ENCODE measurements at regions not wholly inside any gene's neighbourhood (a gene's known extent, or its start where the extent isn't known, plus 50 kb on each side); places are given as distances from the start of the nearest gene placed in this dataset.

DNA sequence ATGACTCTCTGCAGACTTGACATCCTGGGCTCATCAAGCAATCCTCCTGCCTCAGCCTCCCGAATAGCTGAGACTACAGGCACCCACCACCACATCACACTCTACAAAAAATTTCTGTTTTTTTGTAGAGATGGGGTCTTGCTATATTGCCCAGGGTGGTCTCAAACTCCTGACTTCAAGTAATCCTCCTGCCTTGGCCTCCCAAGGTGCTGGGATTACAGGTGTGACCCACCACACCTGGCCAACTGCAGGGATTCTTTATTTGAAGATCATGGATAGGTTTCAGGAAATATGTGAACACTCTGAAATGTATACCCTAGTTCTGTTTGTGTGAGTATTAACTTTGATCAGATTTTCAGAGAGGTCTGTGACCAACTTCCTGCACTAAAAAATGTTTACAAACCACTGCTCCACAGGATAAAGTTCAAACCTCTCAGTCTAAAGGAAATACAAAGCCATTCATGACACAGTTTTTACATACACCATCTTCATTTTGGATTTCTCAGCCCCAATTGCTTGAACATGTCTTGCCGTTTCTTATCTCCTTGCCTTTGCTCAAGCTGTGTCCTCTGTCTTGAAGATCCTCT lies 252.3 kb upstream of the FGGY start:
- no peaks in the 10 kb centered on the region for H3K27me3 ChIP-seq (ENCODE audit: control insufficient read depth, insufficient read depth, low read length)
- no peak overlapping the region for H3K9ac ChIP-seq (ENCODE audit: low read length)
- no peak overlapping the region for H3K4me3 ChIP-seq (ENCODE audit: low read length)
- H3K36me3 ChIP-seq (ENCODE audit: control insufficient read depth, insufficient read depth, low read length), result no peaks in the 10 kb centered on the region
- H3K27ac ChIP-seq (ENCODE audit: low read depth, low read length), result peak overlapping the region; percentile 49
- peaks cover 7% of the 10 kb centered on the region for H3K4me1 ChIP-seq (ENCODE audit: control insufficient read depth, insufficient read depth, low read length)

GRCh38 chr1:59045137-59045536 lies 251.8 kb upstream of the FGGY start:
- Histone ChIP-seq H3K4me1 (ENCODE audit: control insufficient read depth, insufficient read depth, low read length) (peaks cover 7% of the 10 kb centered on the region), H3K36me3 (ENCODE audit: control insufficient read depth, insufficient read depth, low read length) (no peaks in the 10 kb centered on the region), H3K4me3 (ENCODE audit: low read length) (no peak overlapping the region), H3K9ac (ENCODE audit: low read length) (no peak overlapping the region), H3K27ac (ENCODE audit: low read depth, low read length) (no peak overlapping the region), H3K27me3 (ENCODE audit: control insufficient read depth, insufficient read depth, low read length) (no peaks in the 10 kb centered on the region)

GRCh38 chr1:59045636-59046035 lies 251.3 kb upstream of the FGGY start:
- Histone ChIP-seq H3K27me3 (ENCODE audit: control insufficient read depth, insufficient read depth, low read length) (no peaks in the 10 kb centered on the region), H3K4me3 (ENCODE audit: low read length) (no peak overlapping the region), H3K9ac (ENCODE audit: low read length) (no peak overlapping the region), H3K36me3 (ENCODE audit: control insufficient read depth, insufficient read depth, low read length) (no peaks in the 10 kb centered on the region), H3K4me1 (ENCODE audit: control insufficient read depth, insufficient read depth, low read length) (peaks cover 7% of the 10 kb centered on the region), H3K27ac (ENCODE audit: low read depth, low read length) (no peak overlapping the region)

GRCh38 chr1:59046134-59046533 lies 250.8 kb upstream of the FGGY start:
- Histone ChIP-seq H3K27me3 (ENCODE audit: control insufficient read depth, insufficient read depth, low read length) (no peaks in the 10 kb centered on the region), H3K4me1 (ENCODE audit: control insufficient read depth, insufficient read depth, low read length) (peaks cover 7% of the 10 kb centered on the region), H3K4me3 (ENCODE audit: low read length) (no peak overlapping the region), H3K27ac (ENCODE audit: low read depth, low read length) (no peak overlapping the region), H3K36me3 (ENCODE audit: control insufficient read depth, insufficient read depth, low read length) (no peaks in the 10 kb centered on the region), H3K9ac (ENCODE audit: low read length) (no peak overlapping the region)

- no peaks in the 10 kb centered on the region for H3K36me3 ChIP-seq (ENCODE audit: control insufficient read depth, insufficient read depth, low read length)
- no peak overlapping the region for H3K9ac ChIP-seq (ENCODE audit: low read length)
- no peaks in the 10 kb centered on the region for H3K27me3 ChIP-seq (ENCODE audit: control insufficient read depth, insufficient read depth, low read length)
- no peak overlapping the region for H3K27ac ChIP-seq (ENCODE audit: low read depth, low read length)
- no peak overlapping the region for H3K4me3 ChIP-seq (ENCODE audit: low read length)
- peaks cover 7% of the 10 kb centered on the region for H3K4me1 ChIP-seq (ENCODE audit: control insufficient read depth, insufficient read depth, low read length)
Observed at GRCh38 chr1:59046730-59047157, 250.2 kb upstream of the FGGY start.

DNA sequence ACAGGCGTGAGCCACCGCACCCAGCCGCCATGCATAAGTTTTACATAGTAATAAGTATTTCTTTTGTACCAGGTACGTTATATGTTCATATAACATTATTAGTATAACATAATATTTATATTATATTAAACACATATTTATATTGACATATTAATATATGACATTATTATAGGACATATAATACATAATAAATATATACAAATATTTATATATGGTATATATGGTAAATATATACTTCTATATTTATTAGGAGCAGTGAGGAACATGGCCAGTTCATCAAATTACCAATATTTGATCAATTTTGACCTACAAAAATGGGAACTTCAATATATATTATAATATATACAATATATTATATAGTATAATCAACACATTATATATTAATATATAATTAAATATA lies 245.9 kb upstream of the FGGY start:
- Histone ChIP-seq H3K36me3 (ENCODE audit: control insufficient read depth, insufficient read depth, low read length) (no peaks in the 10 kb centered on the region), H3K4me3 (ENCODE audit: low read length) (no peak overlapping the region), H3K9ac (ENCODE audit: low read length) (no peak overlapping the region), H3K27ac (ENCODE audit: low read depth, low read length) (no peak overlapping the region), H3K4me1 (ENCODE audit: control insufficient read depth, insufficient read depth, low read length) (peaks cover 9% of the 10 kb centered on the region), H3K27me3 (ENCODE audit: control insufficient read depth, insufficient read depth, low read length) (no peaks in the 10 kb centered on the region)

DNA sequence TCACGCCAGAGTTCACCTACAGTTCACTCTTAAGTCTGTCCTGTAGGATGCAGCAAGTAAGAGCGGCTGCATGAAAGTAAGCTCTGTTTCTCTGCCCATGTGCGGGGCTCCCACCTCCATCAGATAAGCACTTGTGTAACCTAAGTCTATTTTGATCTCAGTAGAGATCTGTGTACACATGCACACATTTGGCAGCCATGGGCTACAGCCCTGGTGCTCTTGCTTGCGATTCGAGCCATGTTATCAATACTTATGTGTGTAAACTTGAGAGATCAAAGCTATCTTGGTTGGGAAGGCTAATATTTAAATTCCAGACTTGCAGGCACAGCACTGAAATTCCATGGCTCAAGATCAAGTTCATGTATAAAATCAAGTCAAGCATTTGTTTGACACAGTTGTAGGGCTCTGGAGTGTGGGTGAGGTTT lies 244.7 kb upstream of the FGGY start:
- Histone ChIP-seq H3K4me1 (ENCODE audit: control insufficient read depth, insufficient read depth, low read length) (peaks cover 15% of the 10 kb centered on the region), H3K27me3 (ENCODE audit: control insufficient read depth, insufficient read depth, low read length) (no peaks in the 10 kb centered on the region), H3K36me3 (ENCODE audit: control insufficient read depth, insufficient read depth, low read length) (no peaks in the 10 kb centered on the region), H3K4me3 (ENCODE audit: low read length) (no peak overlapping the region), H3K9ac (ENCODE audit: low read length) (no peak overlapping the region), H3K27ac (ENCODE audit: low read depth, low read length) (peak overlapping the region; percentile 33)

DNA sequence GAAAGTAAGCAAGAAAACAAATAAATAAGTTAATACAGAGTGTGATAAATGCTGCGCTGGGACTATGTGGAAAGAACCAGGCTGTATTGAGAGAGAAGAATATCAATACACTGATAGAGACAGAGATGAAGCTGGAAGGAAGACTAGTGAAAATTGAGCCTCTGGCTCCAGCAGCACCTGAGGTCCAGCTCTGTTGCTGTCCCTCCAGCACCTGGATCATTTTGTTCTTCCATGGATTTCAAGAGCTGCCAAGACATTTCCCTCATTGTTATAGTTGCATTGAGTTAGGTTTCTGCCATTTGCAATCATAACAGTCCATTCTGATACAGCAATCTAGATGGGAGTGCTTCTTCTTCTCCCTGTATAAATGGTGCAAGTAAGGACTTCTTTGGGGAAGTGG lies 242.7 kb upstream of the FGGY start:
- Histone ChIP-seq H3K27ac (ENCODE audit: low read depth, low read length) (no peak overlapping the region), H3K27me3 (ENCODE audit: control insufficient read depth, insufficient read depth, low read length) (no peaks in the 10 kb centered on the region), H3K9ac (ENCODE audit: low read length) (no peak overlapping the region), H3K36me3 (ENCODE audit: control insufficient read depth, insufficient read depth, low read length) (no peaks in the 10 kb centered on the region), H3K4me3 (ENCODE audit: low read length) (no peak overlapping the region), H3K4me1 (ENCODE audit: control insufficient read depth, insufficient read depth, low read length) (peaks cover 26% of the 10 kb centered on the region)

- no peak overlapping the region for H3K4me3 ChIP-seq (ENCODE audit: low read length)
- no peaks in the 10 kb centered on the region for H3K27me3 ChIP-seq (ENCODE audit: control insufficient read depth, insufficient read depth, low read length)
- no peak overlapping the region for H3K9ac ChIP-seq (ENCODE audit: low read length)
- peaks cover 26% of the 10 kb centered on the region for H3K4me1 ChIP-seq (ENCODE audit: control insufficient read depth, insufficient read depth, low read length)
- H3K27ac ChIP-seq (ENCODE audit: low read depth, low read length), result no peak overlapping the region
- H3K36me3 ChIP-seq (ENCODE audit: control insufficient read depth, insufficient read depth, low read length), result no peaks in the 10 kb centered on the region
Observed at GRCh38 chr1:59055908-59056719, 240.8 kb upstream of the FGGY start.

DNA sequence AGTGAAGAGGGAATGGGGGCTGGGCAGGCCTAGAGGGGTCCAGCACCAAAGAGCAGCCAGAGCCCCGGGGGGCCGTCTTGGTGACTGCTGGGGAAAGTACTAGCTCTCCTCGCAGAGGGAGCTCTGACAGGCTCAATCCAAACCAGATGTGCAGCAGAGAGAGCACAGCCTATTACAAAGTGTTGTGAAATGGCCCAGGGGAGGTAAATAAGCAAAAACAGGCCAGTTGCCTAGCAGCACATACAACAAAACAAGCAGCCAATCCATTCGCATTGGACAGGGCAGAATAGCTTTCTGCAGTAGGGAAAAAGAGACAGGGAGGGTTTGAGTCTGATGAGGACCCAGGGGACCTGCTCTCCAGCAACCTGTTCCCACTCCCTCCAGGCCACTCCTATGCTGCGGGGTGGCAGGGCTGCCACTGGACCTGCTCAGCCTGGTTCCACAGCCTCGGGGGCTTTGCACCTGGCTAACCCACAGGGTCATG lies 239.6 kb upstream of the FGGY start:
- Histone ChIP-seq H3K9ac (ENCODE audit: low read length) (no peak overlapping the region), H3K4me3 (ENCODE audit: low read length) (no peak overlapping the region), H3K36me3 (ENCODE audit: control insufficient read depth, insufficient read depth, low read length) (no peaks in the 10 kb centered on the region), H3K27me3 (ENCODE audit: control insufficient read depth, insufficient read depth, low read length) (no peaks in the 10 kb centered on the region), H3K27ac (ENCODE audit: low read depth, low read length) (peak overlapping the region; percentile 70), H3K4me1 (ENCODE audit: control insufficient read depth, insufficient read depth, low read length) (peaks cover 23% of the 10 kb centered on the region)

DNA sequence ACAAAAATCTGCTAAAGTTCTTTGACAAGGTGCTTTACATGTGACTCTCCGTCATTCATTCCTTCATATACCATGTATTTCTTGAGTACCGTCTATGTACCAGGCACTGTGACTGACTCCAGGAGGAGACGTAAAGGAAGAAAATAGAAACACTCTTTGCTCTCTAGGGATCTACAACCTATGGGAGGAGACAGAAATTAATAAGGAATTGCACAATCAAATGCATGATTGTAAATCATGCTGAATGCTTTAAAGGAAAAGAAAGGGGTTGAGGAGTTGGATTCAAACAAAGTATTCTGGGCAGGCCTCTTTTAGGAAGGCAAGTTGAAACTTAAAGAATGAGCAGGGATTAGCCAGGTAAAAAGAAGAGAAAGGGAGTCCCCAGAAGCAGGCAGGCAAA lies 239.1 kb upstream of the FGGY start:
- Histone ChIP-seq H3K27ac (ENCODE audit: low read depth, low read length) (peak overlapping the region; percentile 70), H3K4me3 (ENCODE audit: low read length) (no peak overlapping the region), H3K27me3 (ENCODE audit: control insufficient read depth, insufficient read depth, low read length) (no peaks in the 10 kb centered on the region), H3K36me3 (ENCODE audit: control insufficient read depth, insufficient read depth, low read length) (no peaks in the 10 kb centered on the region), H3K9ac (ENCODE audit: low read length) (no peak overlapping the region), H3K4me1 (ENCODE audit: control insufficient read depth, insufficient read depth, low read length) (peaks cover 25% of the 10 kb centered on the region)

DNA sequence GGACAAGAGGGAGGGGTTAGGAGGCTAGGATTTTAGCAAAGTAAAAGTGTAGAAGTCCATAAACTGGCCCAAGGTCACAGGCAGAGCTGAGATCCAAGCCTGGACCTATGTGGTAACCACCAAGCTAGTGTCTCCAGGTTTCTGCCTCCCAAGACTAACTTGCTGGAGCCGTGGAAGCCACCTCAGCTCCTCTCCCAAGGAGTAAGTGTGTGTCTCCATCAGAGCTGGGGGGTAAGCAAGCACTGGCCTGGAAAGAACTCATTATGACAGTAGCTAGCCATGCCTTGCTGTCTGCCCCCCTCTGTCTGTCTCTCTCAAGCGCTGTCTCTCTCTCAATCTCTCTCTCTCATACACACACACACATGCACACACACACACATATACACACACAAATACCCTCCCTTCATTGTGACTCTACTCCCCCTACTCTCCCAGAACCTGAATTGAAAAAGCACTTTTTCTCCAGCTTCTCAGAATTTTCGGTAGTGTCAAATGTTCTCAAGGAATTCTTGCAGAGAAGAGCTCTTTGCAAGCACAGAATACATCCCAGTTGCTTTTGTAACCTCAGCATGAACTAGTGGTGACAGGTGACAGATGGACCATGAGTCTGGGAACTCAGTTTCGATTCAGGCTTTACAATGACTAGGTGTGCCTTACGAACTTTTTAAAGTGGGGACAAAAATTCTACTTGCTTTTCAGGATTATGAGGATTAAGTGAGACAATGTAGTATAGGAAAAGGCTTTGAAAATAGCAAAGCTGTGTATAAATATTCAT lies 238.0 kb upstream of the FGGY start:
- no peaks in the 10 kb centered on the region for H3K27me3 ChIP-seq (ENCODE audit: control insufficient read depth, insufficient read depth, low read length)
- H3K36me3 ChIP-seq (ENCODE audit: control insufficient read depth, insufficient read depth, low read length), result no peaks in the 10 kb centered on the region
- H3K9ac ChIP-seq (ENCODE audit: low read length), result no peak overlapping the region
- no peak overlapping the region for H3K27ac ChIP-seq (ENCODE audit: low read depth, low read length)
- no peak overlapping the region for H3K4me3 ChIP-seq (ENCODE audit: low read length)
- peaks cover 25% of the 10 kb centered on the region for H3K4me1 ChIP-seq (ENCODE audit: control insufficient read depth, insufficient read depth, low read length)
